K562 (cell line): ENCODE measurements at regions not wholly inside any gene's neighbourhood (a gene's known extent, or its start where the extent isn't known, plus 50 kb on each side); places are given as distances from the start of the nearest gene placed in this dataset.
"Not testable (repeated sequence)": the region's sequence is repeated elsewhere in the genome, so short reads cannot be mapped to it uniquely, and the experiment has no call there.

ENCODE experiments used
- ATAC-seq: fragments of 200-7000 bp; cut with Tn5 transposase; 3 replicates; pipeline ENCODE4 v1.9.1; 2020; ENCODE audit warnings: moderate library complexity
- BruUV-seq: library from RNA; stranded (reverse); fragments of 400-500 nt; replicated peaks from 2 replicates; lab custom pipeline; 2021; lab: Mats Ljungman, UMichigan
- CTCF ChIA-PET: fragments of 300-600 bp; formaldehyde crosslinking; extraction: SDS; loops from one replicate; lab custom pipeline; 2021; ENCODE audit warnings: low intra/inter-chr PET ratio; lab: Yijun Ruan, JAX
- POLR2A ChIA-PET: fragments of 300-600, 350-650 bp; sonication (Branson Sonifier 250); formaldehyde crosslinking; extraction: SDS; loops from one replicate; lab custom pipeline; 2021; ENCODE audit warnings: antibody characterized with exemption, inconsistent platforms; lab: Yijun Ruan, JAX
- DNase-seq, 4 experiments: peaks; one replicate each; pipeline versions ENCODE4 v3.0.0 to v3.0.0-alpha.2; 2011 to 2018; ENCODE audit warnings: low spot score in 3 of 4, mixed read lengths in 3 of 4; ENCODE audit errors: extremely low read depth in 1 of 4
- FAIRE-seq: peaks from 2 replicates; lab custom pipeline; 2011; peaks lifted over from hg19 to GRCh38; lab: Jason Lieb, UNC
- H2AFZ ChIP-seq: 2 replicates; pipeline ENCODE4 v1.6.0; 2011; ENCODE audit warnings: low read depth, low read length, control low read depth, inconsistent platforms
- H3K27ac ChIP-seq: fragments of 200-600 bp; 3 replicates; pipeline ENCODE4 v1.8.0; 2011; ENCODE audit warnings: low read depth, mild to moderate bottlenecking, control low read depth, inconsistent platforms, low read length, moderate library complexity, mixed read lengths; ENCODE audit errors: extremely low read depth
- H3K27me3 ChIP-seq, 2 experiments: fragments of 300-600 bp in 1 of 2; 2 replicates in 1 of 2; 3 replicates in 1 of 2; pipeline versions ENCODE4 v1.6.0 to v1.8.0; 2011; ENCODE audit warnings: inconsistent platforms in 2 of 2, low read length in 2 of 2, mild to moderate bottlenecking in 1 of 2, mixed read lengths in 1 of 2, moderate library complexity in 1 of 2; ENCODE audit not compliant: control insufficient read depth in 2 of 2, insufficient read depth in 2 of 2
- H3K36me3 ChIP-seq: fragments of 300-600 bp; 3 replicates; pipeline ENCODE4 v1.8.0; 2011; ENCODE audit warnings: mild to moderate bottlenecking, low read length, inconsistent platforms; ENCODE audit not compliant: control insufficient read depth, insufficient read depth
- H3K4me1 ChIP-seq, 2 experiments: fragments of 200-600 bp in 1 of 2; replicated peaks in 1 of 2; 2 replicates in 1 of 2; 3 replicates in 1 of 2; pipeline versions ENCODE4 v1.5.1 to v1.8.0; 2011; ENCODE audit warnings: inconsistent platforms in 2 of 2, low read length in 2 of 2, mild to moderate bottlenecking in 1 of 2, mixed read lengths in 1 of 2, moderate library complexity in 1 of 2; ENCODE audit not compliant: control insufficient read depth in 2 of 2, insufficient read depth in 2 of 2
- H3K4me2 ChIP-seq: 2 replicates; pipeline ENCODE4 v1.6.1; 2011; ENCODE audit warnings: low read length, control low read depth, inconsistent platforms, mixed read lengths; ENCODE audit not compliant: insufficient read depth
- H3K4me3 ChIP-seq: fragments of 200-600 bp; sonication (generic), shearing (Covaris generic); 2 replicates; pipeline ENCODE4 v1.5.1; 2016; ENCODE audit warnings: control low read depth, inconsistent platforms
- H3K79me2 ChIP-seq: fragments of 200-600 bp; 3 replicates; pipeline ENCODE4 v1.8.0; 2011; ENCODE audit warnings: low read length, inconsistent platforms; ENCODE audit not compliant: control insufficient read depth, insufficient read depth
- H3K9ac ChIP-seq, 2 experiments: 2 replicates each; pipeline versions ENCODE4 v1.6.0 to v1.6.1; 2011; ENCODE audit warnings: low read depth in 2 of 2, low read length in 2 of 2, control low read depth in 1 of 2, inconsistent platforms in 1 of 2, mild to moderate bottlenecking in 1 of 2, mixed read lengths in 1 of 2; ENCODE audit not compliant: insufficient read depth in 1 of 2
- H3K9me1 ChIP-seq: one replicate; pipeline ENCODE4 v1.6.0; 2011; ENCODE audit warnings: inconsistent platforms, mild to moderate bottlenecking, low read length, moderate library complexity; ENCODE audit not compliant: control insufficient read depth, insufficient read depth
- H3K9me3 ChIP-seq: replicated peaks from 2 replicates; pipeline ENCODE4 v1.5.1; 2011; ENCODE audit warnings: low read depth, low read length, inconsistent platforms; ENCODE audit not compliant: control insufficient read depth, insufficient read depth
- H4K20me1 ChIP-seq: replicated peaks from 2 replicates; pipeline ENCODE4 v1.6.1; 2011; ENCODE audit warnings: low read length, inconsistent platforms, mixed read lengths; ENCODE audit not compliant: control insufficient read depth, insufficient read depth
- RAD21 ChIP-seq, 2 experiments: fragments of 250-450 bp in 1 of 2; fragments of 450-650 bp in 1 of 2; sonication (Bioruptor Pico) in 1 of 2; formaldehyde crosslinking in 1 of 2; IDR thresholded peaks in 1 of 2; conservative IDR thresholded peaks in 1 of 2; 2 replicates each; pipeline versions ENCODE4 v1.4.0 to v1.8.0; 2020 to 2022; ENCODE audit warnings: mild to moderate bottlenecking in 2 of 2, moderate library complexity in 1 of 2
- SMC3 ChIP-seq: conservative IDR thresholded peaks from 2 replicates; pipeline ENCODE4 v1.6.1; 2011; ENCODE audit warnings: low read depth, low read length, improper control_type of control experiment; ENCODE audit not compliant: insufficient read depth
- WGBS: fragments of 100-300 bp; shearing (Covaris generic); methylation state at CpG from one replicate; pipeline ENCODE4 v1.1.6; 2016; ENCODE audit warnings: low coverage, mixed read lengths; ENCODE audit not compliant: insufficient coverage; ENCODE audit errors: missing lambda C conversion rate; 5-methylcytosine and 5-hydroxymethylcytosine counted together
- in situ Hi-C: fragments of 300-500 bp; cut with MboI; formaldehyde crosslinking; loops from 4 replicates; pipeline ENCODE4 v1.15.0; 2018; ENCODE audit warnings: inconsistent platforms, mixed read lengths
- intact Hi-C: fragments of 100-400 bp; cut with micrococcal nuclease; formaldehyde crosslinking; loops from 2 replicates; pipeline ENCODE4 v1.14.2; 2022
- TF ChIP-seq, protein P1 (sequence below), 2 experiments: IDR thresholded peaks; 2 replicates each; pipeline ENCODE4 v1.6.1; 2012; ENCODE audit warnings: improper control_type of control experiment in 2 of 2, low read depth in 2 of 2, low read length in 2 of 2, borderline replicate concordance in 1 of 2
- TF ChIP-seq, protein P2 (sequence below), 3 experiments: IDR thresholded peaks in 2 of 3; conservative IDR thresholded peaks in 1 of 3; 2 replicates each; pipeline ENCODE4 v1.5.1; 2011 to 2012; ENCODE audit warnings: low read length in 3 of 3, mild to moderate bottlenecking in 3 of 3, control low read depth in 2 of 3, improper control_type of control experiment in 1 of 3, inconsistent platforms in 1 of 3, low read depth in 1 of 3, mixed read lengths in 1 of 3, moderate library complexity in 1 of 3; ENCODE audit not compliant: insufficient read depth in 2 of 3

DNA sequence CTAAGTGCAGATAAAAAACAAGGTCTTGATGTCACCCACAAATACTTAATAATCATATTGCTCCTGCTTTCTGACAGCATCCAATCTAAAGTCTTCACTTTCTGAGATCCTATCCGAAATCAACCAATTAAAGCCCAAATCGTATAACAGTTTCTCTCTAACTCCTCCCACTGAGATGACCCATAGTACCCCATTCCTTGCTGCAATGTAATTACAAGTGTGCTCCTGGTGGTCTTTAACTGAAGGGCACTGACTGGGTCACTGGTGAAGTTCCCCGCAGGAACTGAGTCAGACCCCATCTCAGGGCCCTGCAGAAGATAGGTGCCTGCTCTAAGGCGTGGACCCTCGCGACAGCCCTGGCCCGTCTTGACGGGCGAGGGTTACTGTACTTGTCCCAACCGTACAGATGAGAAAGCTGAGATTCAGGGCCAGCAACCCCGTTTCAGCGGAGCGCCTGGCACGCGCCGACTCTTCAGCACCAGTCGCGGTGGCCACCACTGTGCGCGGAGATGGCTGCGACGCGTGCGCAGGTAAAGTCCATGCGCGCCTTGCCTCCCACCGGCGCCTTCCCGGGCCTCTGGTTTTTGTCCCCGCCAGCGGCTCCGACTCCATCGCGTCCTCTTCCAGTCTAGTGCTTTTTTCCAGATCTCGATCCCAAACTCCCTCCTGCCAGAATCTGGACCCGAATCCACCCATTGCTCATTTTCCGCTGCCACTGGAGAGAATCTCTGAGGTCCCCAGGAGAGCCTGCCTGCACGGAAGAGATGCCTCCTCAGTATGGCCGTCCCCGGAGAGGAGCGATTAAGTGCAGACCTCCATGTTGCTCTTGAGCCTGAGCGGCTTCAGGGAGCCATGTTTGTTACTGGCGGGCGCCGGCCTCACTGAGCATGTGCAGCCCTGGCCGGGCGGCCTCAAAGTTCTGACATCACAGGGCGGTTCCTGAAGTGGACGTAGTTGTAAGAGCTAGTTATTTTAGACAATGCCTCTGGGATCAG, 541.7 kb downstream of the SPATA31A6 start:
- no CpG with 5 or more reads among the region's 49 CpGs for WGBS
- H3K9ac ChIP-seq, H3K4me2 ChIP-seq, H3K9me3 ChIP-seq, H3K4me3 ChIP-seq, DNase-seq, H3K79me2 ChIP-seq, H3K36me3 ChIP-seq, POLR2A ChIA-PET, H3K4me1 ChIP-seq, ATAC-seq, H2AFZ ChIP-seq, H3K9me1 ChIP-seq, intact Hi-C loops, H3K27ac ChIP-seq, H3K27me3 ChIP-seq, H4K20me1 ChIP-seq, CTCF ChIA-PET, BruUV-seq, FAIRE-seq: not testable (repeated sequence)
- in situ Hi-C loops, result loop anchor here (25.0 kb wide), 1 partner anchor 163 kb away; no protein-coding TSS in a partner anchor

DNA sequence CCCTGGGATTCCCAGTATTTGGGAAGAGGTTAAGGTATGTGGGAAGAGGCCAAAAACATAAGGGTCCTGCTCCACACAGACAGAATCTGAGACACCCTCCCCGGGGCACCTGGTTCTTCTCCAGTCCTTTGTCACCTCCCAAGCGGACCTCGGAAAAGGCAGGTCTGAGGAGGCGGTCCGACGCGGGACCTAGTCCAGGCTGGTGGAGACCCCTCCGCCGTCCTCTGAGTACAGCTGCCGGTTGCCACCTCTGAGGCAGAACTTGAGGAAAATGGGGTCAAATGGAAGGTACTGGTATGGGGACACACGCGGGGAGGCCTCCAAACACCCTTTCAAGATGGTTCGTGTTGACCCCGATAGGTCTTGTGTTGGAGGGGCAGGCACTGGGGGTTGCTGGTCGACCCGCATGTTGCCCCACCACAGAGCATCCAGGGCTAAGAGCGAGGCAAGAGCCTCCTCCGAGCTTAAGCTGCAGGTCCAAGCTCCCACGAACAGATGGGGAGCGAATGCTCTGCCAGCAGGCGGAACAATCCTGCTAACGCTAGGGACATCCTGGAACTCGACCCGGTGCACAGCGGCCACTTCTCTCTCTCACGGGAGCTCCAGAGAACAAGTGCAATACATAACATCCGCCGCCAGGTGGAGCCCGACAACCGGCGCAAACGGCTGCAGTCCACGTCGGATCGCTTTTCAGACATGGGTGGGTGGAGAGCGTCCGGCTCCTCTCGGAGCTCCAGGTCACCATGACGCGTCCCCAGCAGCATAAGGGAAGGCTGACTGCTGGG, 559.8 kb downstream of the SPATA31A6 start:
- H4K20me1 ChIP-seq, H3K27me3 ChIP-seq, POLR2A ChIA-PET, H3K27ac ChIP-seq, H3K36me3 ChIP-seq, BruUV-seq, H3K4me1 ChIP-seq, CTCF ChIA-PET, H3K9me3 ChIP-seq, FAIRE-seq, H3K9me1 ChIP-seq, intact Hi-C loops, H3K4me2 ChIP-seq, H3K79me2 ChIP-seq, H3K4me3 ChIP-seq, H3K9ac ChIP-seq: not testable (repeated sequence)
- in situ Hi-C loops, result loop anchor here (25.0 kb wide), 1 partner anchor 181 kb away; no protein-coding TSS in a partner anchor
- peak; percentile 49; the same call in 1 of the 3 replicates for ATAC-seq
- TF ChIP-seq, protein P1, sequence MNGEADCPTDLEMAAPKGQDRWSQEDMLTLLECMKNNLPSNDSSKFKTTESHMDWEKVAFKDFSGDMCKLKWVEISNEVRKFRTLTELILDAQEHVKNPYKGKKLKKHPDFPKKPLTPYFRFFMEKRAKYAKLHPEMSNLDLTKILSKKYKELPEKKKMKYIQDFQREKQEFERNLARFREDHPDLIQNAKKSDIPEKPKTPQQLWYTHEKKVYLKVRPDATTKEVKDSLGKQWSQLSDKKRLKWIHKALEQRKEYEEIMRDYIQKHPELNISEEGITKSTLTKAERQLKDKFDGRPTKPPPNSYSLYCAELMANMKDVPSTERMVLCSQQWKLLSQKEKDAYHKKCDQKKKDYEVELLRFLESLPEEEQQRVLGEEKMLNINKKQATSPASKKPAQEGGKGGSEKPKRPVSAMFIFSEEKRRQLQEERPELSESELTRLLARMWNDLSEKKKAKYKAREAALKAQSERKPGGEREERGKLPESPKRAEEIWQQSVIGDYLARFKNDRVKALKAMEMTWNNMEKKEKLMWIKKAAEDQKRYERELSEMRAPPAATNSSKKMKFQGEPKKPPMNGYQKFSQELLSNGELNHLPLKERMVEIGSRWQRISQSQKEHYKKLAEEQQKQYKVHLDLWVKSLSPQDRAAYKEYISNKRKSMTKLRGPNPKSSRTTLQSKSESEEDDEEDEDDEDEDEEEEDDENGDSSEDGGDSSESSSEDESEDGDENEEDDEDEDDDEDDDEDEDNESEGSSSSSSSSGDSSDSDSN (IDR thresholded peaks at IDR 0.05; ENCODE audit: borderline replicate concordance in 1 of 2, low read depth in 2 of 2, low read length in 2 of 2), result peak in 1 of 2 experiments; percentile 90; a peak in 2 of 4 replicates
- TF ChIP-seq, protein P2, sequence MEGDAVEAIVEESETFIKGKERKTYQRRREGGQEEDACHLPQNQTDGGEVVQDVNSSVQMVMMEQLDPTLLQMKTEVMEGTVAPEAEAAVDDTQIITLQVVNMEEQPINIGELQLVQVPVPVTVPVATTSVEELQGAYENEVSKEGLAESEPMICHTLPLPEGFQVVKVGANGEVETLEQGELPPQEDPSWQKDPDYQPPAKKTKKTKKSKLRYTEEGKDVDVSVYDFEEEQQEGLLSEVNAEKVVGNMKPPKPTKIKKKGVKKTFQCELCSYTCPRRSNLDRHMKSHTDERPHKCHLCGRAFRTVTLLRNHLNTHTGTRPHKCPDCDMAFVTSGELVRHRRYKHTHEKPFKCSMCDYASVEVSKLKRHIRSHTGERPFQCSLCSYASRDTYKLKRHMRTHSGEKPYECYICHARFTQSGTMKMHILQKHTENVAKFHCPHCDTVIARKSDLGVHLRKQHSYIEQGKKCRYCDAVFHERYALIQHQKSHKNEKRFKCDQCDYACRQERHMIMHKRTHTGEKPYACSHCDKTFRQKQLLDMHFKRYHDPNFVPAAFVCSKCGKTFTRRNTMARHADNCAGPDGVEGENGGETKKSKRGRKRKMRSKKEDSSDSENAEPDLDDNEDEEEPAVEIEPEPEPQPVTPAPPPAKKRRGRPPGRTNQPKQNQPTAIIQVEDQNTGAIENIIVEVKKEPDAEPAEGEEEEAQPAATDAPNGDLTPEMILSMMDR (IDR thresholded peaks at IDR 0.05 in 2 of 3, conservative IDR thresholded peaks at IDR 0.05 in 1 of 3; ENCODE audit: insufficient read depth in 2 of 3, low read depth in 1 of 3, low read length in 3 of 3), result peak; percentile 49 to 61 (median 56)
- TF ChIP-seq RAD21 (CRISPR knock-in tag; conservative IDR thresholded peaks at IDR 0.05 in 1 of 2, IDR thresholded peaks at IDR 0.05 in 1 of 2), result peak in 1 of 2 experiments; percentile 47; a peak in 2 of 4 replicates
- peak; percentile 54; the same call in 1 of the 2 replicates for TF ChIP-seq SMC3
- DNase-seq, result peak; percentile 35 to 60 (median 41)
- 0 out of 2 replicates have a peak overlapping the region, but pooled peaks have one; percentile 50 for H2AFZ ChIP-seq
- 16% methylated on average over 19 of the region's 40 CpGs for WGBS
